Skeletal muscle satellite cell (primary cell): ENCODE measurements at regions not wholly inside any gene's neighbourhood (a gene's known extent, or its start where the extent isn't known, plus 50 kb on each side); places are given as distances from the start of the nearest gene placed in this dataset.
"Not testable (repeated sequence)": the region's sequence is repeated elsewhere in the genome, so short reads cannot be mapped to it uniquely, and the experiment has no call there.

Source experiments
- H3K27me3 ChIP-seq: 2 replicates; pipeline ENCODE4 v1.7.0; 2013; ENCODE audit warnings: low read length; ENCODE audit not compliant: control insufficient read depth, insufficient read depth
- H3K36me3 ChIP-seq: 2 replicates; pipeline ENCODE4 v1.7.0; 2013; ENCODE audit warnings: mild to moderate bottlenecking, control low read depth, low read length; ENCODE audit not compliant: insufficient read depth
- H3K4me1 ChIP-seq: 2 replicates; pipeline ENCODE4 v1.7.0; 2013; ENCODE audit warnings: low read length; ENCODE audit not compliant: control insufficient read depth, insufficient read depth
- H3K4me2 ChIP-seq: 2 replicates; pipeline ENCODE4 v1.7.0; 2013; ENCODE audit warnings: mild to moderate bottlenecking, low read length
- H3K4me3 ChIP-seq: 2 replicates; pipeline ENCODE4 v1.7.0; 2013; ENCODE audit warnings: low read length
- H3K9ac ChIP-seq: 2 replicates; pipeline ENCODE4 v1.7.0; 2013; ENCODE audit warnings: mild to moderate bottlenecking, low read depth, low read length, moderate library complexity
- H3K9me3 ChIP-seq: replicated peaks from 2 replicates; pipeline ENCODE4 v1.7.0; 2013; ENCODE audit warnings: mild to moderate bottlenecking, control low read depth, low read length

DNA sequence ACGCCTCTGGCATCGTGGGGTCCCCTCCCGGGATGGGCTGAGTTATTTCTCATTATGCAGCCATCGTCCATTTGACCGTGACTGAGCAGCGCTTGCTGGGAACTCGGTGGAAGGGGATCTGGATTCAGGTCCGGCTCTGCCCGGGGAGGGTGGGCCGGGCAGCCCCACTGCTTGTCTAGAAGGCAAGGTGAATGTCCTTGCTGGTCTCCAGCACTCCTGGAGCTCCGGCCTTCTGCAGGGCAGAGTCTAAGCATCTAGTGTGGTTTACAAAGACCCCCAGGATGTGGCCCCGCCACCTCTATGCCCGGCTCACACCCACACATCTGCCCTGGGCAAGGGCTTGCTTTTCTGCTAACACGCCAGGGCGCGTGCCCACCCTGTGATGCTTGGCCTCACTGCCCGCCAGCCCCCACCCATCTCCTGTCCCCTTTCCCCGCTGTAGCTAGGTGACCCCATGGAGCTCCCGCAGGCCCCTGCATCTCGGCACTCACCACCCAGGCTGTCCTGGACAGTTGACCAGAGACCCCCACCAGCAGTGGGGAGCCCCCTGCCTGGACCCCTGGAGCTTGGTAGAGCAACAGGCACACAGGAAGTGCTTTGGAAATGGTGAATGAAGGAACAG, 151.0 kb upstream of the CHST15 start:
- no peaks in the 10 kb centered on the region for H3K36me3 ChIP-seq
- H3K27me3 ChIP-seq, result peaks cover 7% of the 10 kb centered on the region
- no peak overlapping the region for H3K9ac ChIP-seq
- H3K9me3 ChIP-seq, result no peaks in the 10 kb centered on the region
- H3K4me3 ChIP-seq, result no peak overlapping the region
- H3K4me1 ChIP-seq, result no peaks in the 10 kb centered on the region
- no peak overlapping the region for H3K4me2 ChIP-seq

GRCh38 chr10:124243702-124244121, 150.3 kb upstream of the CHST15 start:
- Histone ChIP-seq H3K27me3 (peaks cover 7% of the 10 kb centered on the region), H3K4me2 (no peak overlapping the region), H3K36me3 (no peaks in the 10 kb centered on the region), H3K4me3 (no peak overlapping the region), H3K9ac (no peak overlapping the region), H3K9me3 (no peaks in the 10 kb centered on the region), H3K4me1 (no peaks in the 10 kb centered on the region)

- no peaks in the 10 kb centered on the region for H3K4me1 ChIP-seq
- H3K36me3 ChIP-seq, result no peaks in the 10 kb centered on the region
- no peaks in the 10 kb centered on the region for H3K9me3 ChIP-seq
Observed at GRCh38 chr10:124242791-124243190, 149.4 kb upstream of the CHST15 start.

DNA sequence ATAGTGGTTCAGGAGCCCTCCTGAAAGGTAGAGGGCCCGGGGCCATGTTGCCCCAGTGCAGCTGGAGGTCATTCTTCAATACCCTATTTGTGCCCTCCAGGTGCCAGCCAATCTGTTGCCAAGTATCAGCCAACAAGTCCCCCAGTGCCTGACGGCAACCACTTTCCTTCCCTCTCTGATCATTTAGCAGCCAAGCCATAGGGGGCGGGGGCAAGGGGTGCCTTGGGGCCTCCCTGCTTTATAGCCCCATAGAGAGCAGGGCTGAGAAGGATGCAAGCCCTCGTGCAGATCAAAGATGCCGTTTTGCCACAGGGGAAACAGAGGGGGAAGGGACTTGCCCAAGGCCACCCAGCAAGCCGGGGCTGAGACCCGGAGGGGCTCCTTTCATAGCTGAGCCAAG, 149.0 kb upstream of the CHST15 start:
- Histone ChIP-seq H3K27me3 (peaks cover 7% of the 10 kb centered on the region), H3K4me2 (no peak overlapping the region), H3K4me1 (no peaks in the 10 kb centered on the region), H3K4me3 (no peak overlapping the region), H3K9me3 (no peaks in the 10 kb centered on the region), H3K36me3 (no peaks in the 10 kb centered on the region), H3K9ac (no peak overlapping the region)

More at GRCh38 chr10:124242791-124243190, 149.4 kb upstream of the CHST15 start:
- Histone ChIP-seq H3K27me3 (peaks cover 7% of the 10 kb centered on the region), H3K4me3 (no peak overlapping the region), H3K9ac (no peak overlapping the region), H3K4me2 (no peak overlapping the region)

DNA sequence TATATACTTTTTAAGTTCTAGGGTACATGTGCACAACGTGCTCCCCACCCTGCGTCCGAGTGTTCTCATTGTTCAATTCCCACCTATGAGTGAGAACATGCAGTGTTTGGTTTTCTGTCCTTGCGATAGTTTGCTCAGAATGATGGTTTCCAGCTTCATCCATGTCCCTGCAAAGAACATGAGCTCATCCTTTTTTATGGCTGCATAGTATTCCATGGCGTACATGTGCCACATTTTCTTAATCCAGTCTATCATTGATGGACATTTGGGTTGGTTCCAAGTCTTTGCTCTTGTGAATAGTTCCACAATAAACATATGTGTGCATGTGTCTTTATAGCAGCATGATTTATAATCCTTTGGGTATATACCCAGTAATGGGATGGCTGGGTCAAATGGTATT, 148.1 kb upstream of the CHST15 start:
- not testable (repeated sequence) for H3K4me2 ChIP-seq, H3K4me1 ChIP-seq, H3K9ac ChIP-seq, H3K9me3 ChIP-seq, H3K4me3 ChIP-seq, H3K27me3 ChIP-seq, H3K36me3 ChIP-seq

DNA sequence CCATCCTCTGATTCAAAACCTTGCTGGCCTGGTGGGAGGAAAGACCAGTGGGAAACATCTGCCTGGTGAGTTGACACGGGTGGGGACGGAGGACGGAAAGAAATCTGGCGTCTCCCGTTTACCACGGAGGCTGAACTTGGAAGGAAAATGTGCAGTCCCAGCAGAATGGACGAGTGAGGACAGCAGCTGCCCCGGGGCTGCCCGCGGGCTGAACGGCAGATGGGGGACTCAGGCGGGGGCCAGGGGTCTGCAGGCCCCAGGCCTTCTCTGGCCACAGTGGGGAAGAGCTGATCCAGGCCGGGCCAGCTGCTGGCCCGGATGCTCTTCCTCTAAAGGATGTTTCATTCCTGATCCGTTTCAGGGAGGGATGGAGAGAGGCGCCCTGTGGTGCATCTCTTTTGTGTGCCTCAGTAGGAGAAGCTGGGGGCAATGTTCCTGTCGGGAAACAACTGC, 147.5 kb upstream of the CHST15 start:
- Histone ChIP-seq H3K9me3 (no peaks in the 10 kb centered on the region), H3K36me3 (no peaks in the 10 kb centered on the region), H3K27me3 (peaks cover 11% of the 10 kb centered on the region), H3K4me3 (no peak overlapping the region), H3K9ac (no peak overlapping the region), H3K4me2 (no peak overlapping the region), H3K4me1 (no peaks in the 10 kb centered on the region)

GRCh38 chr10:124239696-124240095, 146.3 kb upstream of the CHST15 start:
- Histone ChIP-seq H3K4me1 (no peaks in the 10 kb centered on the region), H3K4me3 (no peak overlapping the region), H3K4me2 (no peak overlapping the region), H3K36me3 (no peaks in the 10 kb centered on the region), H3K9ac (no peak overlapping the region), H3K9me3 (no peaks in the 10 kb centered on the region), H3K27me3 (peaks cover 14% of the 10 kb centered on the region)

GRCh38 chr10:124239134-124239533, 145.7 kb upstream of the CHST15 start:
- Histone ChIP-seq H3K9me3 (no peaks in the 10 kb centered on the region), H3K9ac (no peak overlapping the region), H3K4me2 (no peak overlapping the region), H3K27me3 (peaks cover 14% of the 10 kb centered on the region), H3K4me3 (no peak overlapping the region), H3K4me1 (no peaks in the 10 kb centered on the region), H3K36me3 (no peaks in the 10 kb centered on the region)

- Histone ChIP-seq H3K36me3 (no peaks in the 10 kb centered on the region), H3K4me3 (no peak overlapping the region), H3K27me3 (peaks cover 12% of the 10 kb centered on the region), H3K9me3 (no peaks in the 10 kb centered on the region), H3K9ac (no peak overlapping the region), H3K4me2 (no peak overlapping the region), H3K4me1 (no peaks in the 10 kb centered on the region)
Observed at GRCh38 chr10:124238367-124238766, 145.0 kb upstream of the CHST15 start.

DNA sequence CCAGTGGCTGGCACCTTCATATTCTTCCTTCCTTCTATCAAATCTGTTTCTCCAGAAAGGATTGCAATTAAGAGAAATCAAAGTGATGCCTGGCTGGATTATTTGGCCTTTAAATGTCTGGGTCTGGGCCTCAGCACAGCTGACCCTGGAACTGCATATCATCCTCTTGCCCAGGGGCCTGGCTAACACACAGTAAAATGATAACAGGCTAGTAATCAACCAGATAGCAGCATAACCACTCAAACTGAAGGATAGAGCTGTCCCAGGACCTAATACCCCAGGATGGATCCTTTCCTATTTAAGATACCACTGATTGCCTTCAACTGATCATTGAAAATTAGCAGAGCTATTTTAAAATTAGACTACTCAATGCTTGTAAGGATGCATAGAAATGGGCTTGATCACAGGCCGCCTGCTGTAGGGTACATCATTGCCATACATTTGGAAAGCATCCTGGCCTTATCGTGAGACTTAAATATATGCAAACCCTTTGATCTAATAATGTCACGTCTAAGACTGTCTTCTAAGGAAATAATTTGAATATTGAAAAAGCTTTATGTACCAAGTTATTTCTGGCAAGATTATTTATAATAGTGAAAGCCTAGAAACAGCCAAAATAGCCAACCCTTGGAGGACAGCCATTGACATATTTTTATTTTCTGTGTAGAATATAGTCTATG, 144.0 kb upstream of the CHST15 start:
- Histone ChIP-seq H3K4me3 (no peak overlapping the region), H3K9me3 (no peaks in the 10 kb centered on the region), H3K4me1 (no peaks in the 10 kb centered on the region), H3K9ac (no peak overlapping the region), H3K4me2 (no peak overlapping the region), H3K36me3 (no peaks in the 10 kb centered on the region), H3K27me3 (peaks cover 10% of the 10 kb centered on the region)

DNA sequence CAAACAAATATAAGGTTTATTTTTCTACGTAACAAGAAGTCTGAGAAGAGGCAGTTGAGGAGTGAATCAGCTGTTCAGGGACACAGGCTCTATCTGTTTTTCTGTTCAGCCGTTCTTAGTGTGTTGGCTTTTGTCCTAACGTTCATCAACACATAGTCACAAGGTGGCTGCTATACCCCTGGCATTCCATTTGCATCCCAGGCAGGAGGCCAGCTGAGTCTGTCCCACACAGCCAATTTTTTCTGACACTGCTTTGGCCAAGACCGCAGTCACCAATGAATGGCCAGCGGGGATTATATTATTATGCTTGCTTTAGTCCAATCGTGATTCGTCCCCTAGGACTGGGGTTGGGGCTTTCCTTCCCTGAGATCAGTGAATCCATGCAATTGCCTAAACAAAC, 143.4 kb upstream of the CHST15 start:
- Histone ChIP-seq H3K9me3 (no peaks in the 10 kb centered on the region), H3K36me3 (no peaks in the 10 kb centered on the region), H3K4me2 (no peak overlapping the region), H3K4me1 (no peaks in the 10 kb centered on the region), H3K27me3 (peaks cover 10% of the 10 kb centered on the region), H3K9ac (no peak overlapping the region), H3K4me3 (no peak overlapping the region)

- Histone ChIP-seq H3K4me3 (no peak overlapping the region), H3K9me3 (no peaks in the 10 kb centered on the region), H3K4me1 (no peaks in the 10 kb centered on the region), H3K4me2 (no peak overlapping the region), H3K9ac (no peak overlapping the region), H3K27me3 (peaks cover 10% of the 10 kb centered on the region), H3K36me3 (no peaks in the 10 kb centered on the region)
Observed at GRCh38 chr10:124236136-124236535, 142.7 kb upstream of the CHST15 start.
